ENCODE measurements at regions not wholly inside any gene's neighbourhood (a gene's known extent, or its start where the extent isn't known, plus 50 kb on each side); places are given as distances from the start of the nearest gene placed in this dataset.

- no peaks in the 10 kb centered on the region for H3K9me2 ChIP-seq (replicated peaks; ENCODE audit: insufficient read depth, low read length)
- no peaks in the 10 kb centered on the region for H3K36me3 ChIP-seq (ENCODE audit: insufficient read depth, low read length)
Observed at GRCh38 chr21:22763442-22763841, 1765.2 kb downstream of the NCAM2 start.

GRCh38 chr21:22764222-22764621 is 1766.0 kb downstream of the NCAM2 start:
- Histone ChIP-seq H3K36me3 (ENCODE audit: insufficient read depth, low read length) (no peaks in the 10 kb centered on the region), H3K4me2 (ENCODE audit: low read depth, low read length, poor library complexity, severe bottlenecking) (no peak overlapping the region), H3K9me3 (ENCODE audit: low read length) (peaks cover 29% of the 10 kb centered on the region), H4K20me1 (ENCODE audit: insufficient read depth, low read depth, low read length) (no peaks in the 10 kb centered on the region), H2AFZ (ENCODE audit: low read length) (no peak overlapping the region), H3K4me3 (ENCODE audit: low read length) (no peak overlapping the region), H3K79me2 (ENCODE audit: low read length) (no peaks in the 10 kb centered on the region), H3K4me1 (ENCODE audit: low read length) (no peaks in the 10 kb centered on the region), H3K9ac (ENCODE audit: low read length) (no peak overlapping the region), H3K9me2 (replicated peaks; ENCODE audit: insufficient read depth, low read length) (no peaks in the 10 kb centered on the region), H3K27me3 (ENCODE audit: low read length) (no peaks in the 10 kb centered on the region), H3K27ac (ENCODE audit: low read length) (no peak overlapping the region)
- no peak for DNase-seq

More at GRCh38 chr21:22763442-22763841, 1765.2 kb downstream of the NCAM2 start:
- no peak overlapping the region for H3K27ac ChIP-seq (ENCODE audit: low read length)
- H3K9me3 ChIP-seq (ENCODE audit: low read length) = peaks cover 33% of the 10 kb centered on the region
- H2AFZ ChIP-seq (ENCODE audit: low read length) = no peak overlapping the region
- H3K4me2 ChIP-seq (ENCODE audit: low read depth, low read length, poor library complexity, severe bottlenecking) = no peak overlapping the region
- H3K79me2 ChIP-seq (ENCODE audit: low read length) = no peaks in the 10 kb centered on the region
- no peak overlapping the region for H3K9ac ChIP-seq (ENCODE audit: low read length)
- no peak for DNase-seq
- no peaks in the 10 kb centered on the region for H3K4me1 ChIP-seq (ENCODE audit: low read length)
- H3K4me3 ChIP-seq (ENCODE audit: low read length) = no peak overlapping the region
- no peaks in the 10 kb centered on the region for H3K27me3 ChIP-seq (ENCODE audit: low read length)
- H4K20me1 ChIP-seq (ENCODE audit: insufficient read depth, low read depth, low read length) = no peaks in the 10 kb centered on the region

GRCh38 chr21:22791376-22791775 is 1793.2 kb downstream of the NCAM2 start:
- Histone ChIP-seq H4K20me1 (ENCODE audit: insufficient read depth, low read depth, low read length) (no peaks in the 10 kb centered on the region), H3K4me1 (ENCODE audit: low read length) (no peaks in the 10 kb centered on the region), H3K9ac (ENCODE audit: low read length) (no peak overlapping the region), H3K27me3 (ENCODE audit: low read length) (no peaks in the 10 kb centered on the region), H3K4me3 (ENCODE audit: low read length) (no peak overlapping the region), H3K4me2 (ENCODE audit: low read depth, low read length, poor library complexity, severe bottlenecking) (no peak overlapping the region), H3K79me2 (ENCODE audit: low read length) (no peaks in the 10 kb centered on the region), H3K36me3 (ENCODE audit: insufficient read depth, low read length) (no peaks in the 10 kb centered on the region), H3K9me2 (replicated peaks; ENCODE audit: insufficient read depth, low read length) (no peaks in the 10 kb centered on the region), H3K27ac (ENCODE audit: low read length) (no peak overlapping the region), H2AFZ (ENCODE audit: low read length) (no peak overlapping the region), H3K9me3 (ENCODE audit: low read length) (no peaks in the 10 kb centered on the region; the same call in 1 of the 2 replicates)
- no peak for DNase-seq

GRCh38 chr21:22791986-22792560 is 1793.9 kb downstream of the NCAM2 start:
- Histone ChIP-seq H3K4me2 (ENCODE audit: low read depth, low read length, poor library complexity, severe bottlenecking) (no peak overlapping the region), H3K36me3 (ENCODE audit: insufficient read depth, low read length) (no peaks in the 10 kb centered on the region), H3K27ac (ENCODE audit: low read length) (no peak overlapping the region), H3K4me1 (ENCODE audit: low read length) (no peaks in the 10 kb centered on the region), H3K27me3 (ENCODE audit: low read length) (no peaks in the 10 kb centered on the region), H3K9me2 (replicated peaks; ENCODE audit: insufficient read depth, low read length) (no peaks in the 10 kb centered on the region), H3K9me3 (ENCODE audit: low read length) (no peaks in the 10 kb centered on the region), H4K20me1 (ENCODE audit: insufficient read depth, low read depth, low read length) (no peaks in the 10 kb centered on the region), H2AFZ (ENCODE audit: low read length) (no peak overlapping the region), H3K79me2 (ENCODE audit: low read length) (no peaks in the 10 kb centered on the region), H3K9ac (ENCODE audit: low read length) (no peak overlapping the region), H3K4me3 (ENCODE audit: low read length) (no peak overlapping the region)
- DNase-seq = peak; percentile 84

- Histone ChIP-seq H3K79me2 (ENCODE audit: low read length) (no peaks in the 10 kb centered on the region), H3K9me2 (replicated peaks; ENCODE audit: insufficient read depth, low read length) (no peaks in the 10 kb centered on the region), H2AFZ (ENCODE audit: low read length) (no peak overlapping the region), H4K20me1 (ENCODE audit: insufficient read depth, low read depth, low read length) (no peaks in the 10 kb centered on the region), H3K4me1 (ENCODE audit: low read length) (no peaks in the 10 kb centered on the region), H3K27ac (ENCODE audit: low read length) (no peak overlapping the region), H3K27me3 (ENCODE audit: low read length) (no peaks in the 10 kb centered on the region), H3K4me3 (ENCODE audit: low read length) (no peak overlapping the region), H3K9me3 (ENCODE audit: low read length) (peaks cover 5% of the 10 kb centered on the region; the same call in 1 of the 2 replicates), H3K9ac (ENCODE audit: low read length) (no peak overlapping the region), H3K36me3 (ENCODE audit: insufficient read depth, low read length) (no peaks in the 10 kb centered on the region), H3K4me2 (ENCODE audit: low read depth, low read length, poor library complexity, severe bottlenecking) (no peak overlapping the region)
- no peak for DNase-seq
Observed at GRCh38 chr21:22795091-22795490, 1796.9 kb downstream of the NCAM2 start.

- no peaks in the 10 kb centered on the region for H3K9me2 ChIP-seq (replicated peaks; ENCODE audit: insufficient read depth, low read length)
- no peak overlapping the region for H3K27ac ChIP-seq (ENCODE audit: low read length)
- no peaks in the 10 kb centered on the region for H3K79me2 ChIP-seq (ENCODE audit: low read length)
- no peaks in the 10 kb centered on the region for H3K4me1 ChIP-seq (ENCODE audit: low read length)
- no peak overlapping the region for H3K4me2 ChIP-seq (ENCODE audit: low read depth, low read length, poor library complexity, severe bottlenecking)
- no peak overlapping the region for H3K9ac ChIP-seq (ENCODE audit: low read length)
- H3K9me3 ChIP-seq (ENCODE audit: low read length) = peaks cover 7% of the 10 kb centered on the region
- no peaks in the 10 kb centered on the region for H3K27me3 ChIP-seq (ENCODE audit: low read length)
- no peak for DNase-seq
- no peak overlapping the region for H3K4me3 ChIP-seq (ENCODE audit: low read length)
- no peaks in the 10 kb centered on the region for H4K20me1 ChIP-seq (ENCODE audit: insufficient read depth, low read depth, low read length)
- no peak overlapping the region for H2AFZ ChIP-seq (ENCODE audit: low read length)
- no peaks in the 10 kb centered on the region for H3K36me3 ChIP-seq (ENCODE audit: insufficient read depth, low read length)
Observed at GRCh38 chr21:22795644-22796043, 1797.4 kb downstream of the NCAM2 start.

- no peaks in the 10 kb centered on the region for H3K9me2 ChIP-seq (replicated peaks; ENCODE audit: insufficient read depth, low read length)
- peaks cover 9% of the 10 kb centered on the region for H3K9me3 ChIP-seq (ENCODE audit: low read length)
- no peaks in the 10 kb centered on the region for H3K36me3 ChIP-seq (ENCODE audit: insufficient read depth, low read length)
- no peaks in the 10 kb centered on the region for H3K79me2 ChIP-seq (ENCODE audit: low read length)
- no peak overlapping the region for H3K27ac ChIP-seq (ENCODE audit: low read length)
- H2AFZ ChIP-seq (ENCODE audit: low read length) = no peak overlapping the region
- no peak for DNase-seq
- H3K27me3 ChIP-seq (ENCODE audit: low read length) = no peaks in the 10 kb centered on the region
- no peak overlapping the region for H3K4me2 ChIP-seq (ENCODE audit: low read depth, low read length, poor library complexity, severe bottlenecking)
- H3K9ac ChIP-seq (ENCODE audit: low read length) = no peak overlapping the region
- no peak overlapping the region for H3K4me3 ChIP-seq (ENCODE audit: low read length)
- no peaks in the 10 kb centered on the region for H4K20me1 ChIP-seq (ENCODE audit: insufficient read depth, low read depth, low read length)
- no peaks in the 10 kb centered on the region for H3K4me1 ChIP-seq (ENCODE audit: low read length)
Observed at GRCh38 chr21:22796147-22796546, 1797.9 kb downstream of the NCAM2 start.

GRCh38 chr21:22804151-22804550 is 1805.9 kb downstream of the NCAM2 start:
- Histone ChIP-seq H2AFZ (ENCODE audit: low read length) (no peak overlapping the region), H3K27ac (ENCODE audit: low read length) (no peak overlapping the region), H3K36me3 (ENCODE audit: insufficient read depth, low read length) (no peaks in the 10 kb centered on the region), H3K79me2 (ENCODE audit: low read length) (no peaks in the 10 kb centered on the region), H3K4me3 (ENCODE audit: low read length) (no peak overlapping the region), H4K20me1 (ENCODE audit: insufficient read depth, low read depth, low read length) (no peaks in the 10 kb centered on the region), H3K9me2 (replicated peaks; ENCODE audit: insufficient read depth, low read length) (no peaks in the 10 kb centered on the region), H3K9ac (ENCODE audit: low read length) (no peak overlapping the region), H3K9me3 (ENCODE audit: low read length) (peaks cover 39% of the 10 kb centered on the region), H3K4me2 (ENCODE audit: low read depth, low read length, poor library complexity, severe bottlenecking) (no peak overlapping the region), H3K4me1 (ENCODE audit: low read length) (no peaks in the 10 kb centered on the region), H3K27me3 (ENCODE audit: low read length) (no peaks in the 10 kb centered on the region)
- no peak for DNase-seq

- no peaks in the 10 kb centered on the region for H3K27me3 ChIP-seq (ENCODE audit: low read length)
- no peak for DNase-seq
- no peak overlapping the region for H3K4me3 ChIP-seq (ENCODE audit: low read length)
- H2AFZ ChIP-seq (ENCODE audit: low read length) = no peak overlapping the region
- no peak overlapping the region for H3K27ac ChIP-seq (ENCODE audit: low read length)
- no peaks in the 10 kb centered on the region for H3K36me3 ChIP-seq (ENCODE audit: insufficient read depth, low read length)
- H3K9ac ChIP-seq (ENCODE audit: low read length) = no peak overlapping the region
- no peaks in the 10 kb centered on the region for H3K4me1 ChIP-seq (ENCODE audit: low read length)
- no peaks in the 10 kb centered on the region for H4K20me1 ChIP-seq (ENCODE audit: insufficient read depth, low read depth, low read length)
- no peak overlapping the region for H3K4me2 ChIP-seq (ENCODE audit: low read depth, low read length, poor library complexity, severe bottlenecking)
- peaks cover 42% of the 10 kb centered on the region for H3K9me3 ChIP-seq (ENCODE audit: low read length)
- no peaks in the 10 kb centered on the region for H3K9me2 ChIP-seq (replicated peaks; ENCODE audit: insufficient read depth, low read length)
- H3K79me2 ChIP-seq (ENCODE audit: low read length) = no peaks in the 10 kb centered on the region
Observed at GRCh38 chr21:22806278-22806677, 1808.1 kb downstream of the NCAM2 start.

Measured in Karpas-422 (cell line).